IMR-90 (cell line): ENCODE measurements at regions not wholly inside any gene's neighbourhood (a gene's known extent, or its start where the extent isn't known, plus 50 kb on each side); places are given as distances from the start of the nearest gene placed in this dataset.

Experiments used
- ATAC-seq: fragments of 200-7000 bp; cut with Tn5 transposase; 2 replicates; pipeline ENCODE4 v1.9.1; 2020; ENCODE audit warnings: low read depth, mild to moderate bottlenecking, moderate library complexity
- BruUV-seq: library from RNA; stranded (reverse); fragments of 400-500 nt; replicated peaks from 2 replicates; lab custom pipeline; 2021; lab: Mats Ljungman, UMichigan
- CTCF ChIA-PET: fragments of 300-600 bp; formaldehyde crosslinking; extraction: SDS; loops from one replicate; lab custom pipeline; 2021; ENCODE audit warnings: antibody characterized with exemption; lab: Yijun Ruan, JAX
- POLR2A ChIA-PET: fragments of 300-600 bp; sonication (Branson Sonifier 250); formaldehyde crosslinking; loops from one replicate; lab custom pipeline; 2022; ENCODE audit warnings: antibody characterized with exemption; ENCODE audit not compliant: unreplicated experiment; lab: Charles Lee
- DNase-seq: peaks from one replicate; pipeline ENCODE4 v3.0.0; 2013
- H2AFZ ChIP-seq: replicated peaks from 2 replicates; pipeline ENCODE3; 2013; ENCODE audit warnings: low read length, mild to moderate bottlenecking; ENCODE audit not compliant: poor library complexity
- H2AK5ac ChIP-seq: 2 replicates; pipeline ENCODE4 v1.6.1; 2013; ENCODE audit warnings: low read depth, low read length, inconsistent platforms
- H2AK9ac ChIP-seq: replicated peaks from 2 replicates; pipeline ENCODE3; 2013; ENCODE audit warnings: mild to moderate bottlenecking, low read depth, low read length, moderate library complexity; ENCODE audit not compliant: poor library complexity
- H2BK120ac ChIP-seq: 2 replicates; pipeline ENCODE4 v1.6.1; 2013; ENCODE audit warnings: low read depth, low read length, inconsistent platforms
- H2BK15ac ChIP-seq: 3 replicates; pipeline ENCODE4 v1.6.1; 2013; ENCODE audit warnings: low read depth, low read length, inconsistent platforms
- H2BK20ac ChIP-seq: 2 replicates; pipeline ENCODE4 v1.6.1; 2013; ENCODE audit warnings: low read depth, mild to moderate bottlenecking, inconsistent platforms, low read length, moderate library complexity
- H2BK5ac ChIP-seq: 2 replicates; pipeline ENCODE4 v1.6.1; 2013; ENCODE audit warnings: mild to moderate bottlenecking, low read depth, low read length, inconsistent platforms; ENCODE audit not compliant: poor library complexity, severe bottlenecking
- H3K14ac ChIP-seq: replicated peaks from 2 replicates; pipeline ENCODE4 v1.6.1; 2013; ENCODE audit warnings: low read depth, low read length, inconsistent platforms
- H3K18ac ChIP-seq: 2 replicates; pipeline ENCODE4 v1.6.1; 2013; ENCODE audit warnings: low read depth, low read length, control low read depth
- H3K23ac ChIP-seq: 2 replicates; pipeline ENCODE4 v1.6.1; 2013; ENCODE audit warnings: low read depth, low read length, inconsistent platforms
- H3K27ac ChIP-seq: 2 replicates; pipeline ENCODE4 v1.5.1; 2013; ENCODE audit warnings: mild to moderate bottlenecking, control low read depth, low read length; ENCODE audit not compliant: insufficient read depth
- H3K27me3 ChIP-seq: 2 replicates; pipeline ENCODE4 v1.6.1; 2013; ENCODE audit warnings: low read length; ENCODE audit not compliant: control insufficient read depth, insufficient read depth
- H3K36me3 ChIP-seq: 2 replicates; pipeline ENCODE4 v1.6.1; 2013; ENCODE audit warnings: low read length, mixed read lengths; ENCODE audit not compliant: control insufficient read depth, insufficient read depth
- H3K4ac ChIP-seq: 2 replicates; pipeline ENCODE4 v1.6.1; 2013; ENCODE audit warnings: low read depth, low read length, inconsistent platforms
- H3K4me1 ChIP-seq: 2 replicates; pipeline ENCODE4 v1.6.1; 2013; ENCODE audit warnings: low read length, mixed read lengths; ENCODE audit not compliant: control insufficient read depth, insufficient read depth
- H3K4me2 ChIP-seq: 2 replicates; pipeline ENCODE4 v1.6.1; 2013; ENCODE audit warnings: low read depth, mild to moderate bottlenecking, control low read depth, low read length, moderate library complexity
- H3K4me3 ChIP-seq: 2 replicates; pipeline ENCODE4 v1.5.1; 2013; ENCODE audit warnings: low read depth, mild to moderate bottlenecking, control low read depth, low read length, moderate library complexity; ENCODE audit not compliant: insufficient read depth
- H3K56ac ChIP-seq: 2 replicates; pipeline ENCODE4 v1.6.1; 2013; ENCODE audit warnings: low read length, inconsistent platforms; ENCODE audit not compliant: insufficient read depth; ENCODE audit errors: extremely low read depth
- H3K79me1 ChIP-seq, 2 experiments: 2 replicates each; pipeline ENCODE4 v1.6.1; 2013; ENCODE audit warnings: low read length in 2 of 2, inconsistent platforms in 1 of 2, low read depth in 1 of 2
- H3K9ac ChIP-seq: 2 replicates; pipeline ENCODE4 v1.6.1; 2013; ENCODE audit warnings: low read depth, low read length, control low read depth
- H3K9me1 ChIP-seq: 2 replicates; pipeline ENCODE4 v1.6.1; 2013; ENCODE audit warnings: low read length, inconsistent platforms; ENCODE audit not compliant: insufficient read depth
- H3K9me3 ChIP-seq: 2 replicates; pipeline ENCODE4 v1.6.1; 2013; ENCODE audit warnings: low read length; ENCODE audit not compliant: control insufficient read depth, insufficient read depth
- H4K20me1 ChIP-seq: 2 replicates; pipeline ENCODE4 v1.6.1; 2013; ENCODE audit warnings: low read length, inconsistent platforms; ENCODE audit not compliant: insufficient read depth
- H4K5ac ChIP-seq: 2 replicates; pipeline ENCODE4 v1.6.1; 2013; ENCODE audit warnings: mild to moderate bottlenecking, low read depth, low read length, control low read depth
- H4K8ac ChIP-seq, 2 experiments: 2 replicates each; pipeline ENCODE4 v1.6.1; 2013; ENCODE audit warnings: low read depth in 2 of 2, low read length in 2 of 2, control low read depth in 1 of 2, inconsistent platforms in 1 of 2
- H4K91ac ChIP-seq: 2 replicates; pipeline ENCODE4 v1.6.1; 2013; ENCODE audit warnings: low read depth, low read length, inconsistent platforms; ENCODE audit not compliant: insufficient read depth
- MAFK ChIP-seq: IDR thresholded peaks from 2 replicates; pipeline ENCODE4 v1.6.1; 2012; ENCODE audit warnings: low read depth, low read length, improper control_type of control experiment
- RFX5 ChIP-seq: IDR thresholded peaks from 2 replicates; pipeline ENCODE4 v1.8.0; 2012; ENCODE audit warnings: low read depth, mild to moderate bottlenecking, low read length, moderate library complexity
- WGBS, 2 experiments: methylation state at CpG; one replicate each; pipeline versions ENCODE4 v1.1.5 to v1.1.7; 2013; ENCODE audit warnings: missing lambda C conversion rate in 2 of 2; ENCODE audit not compliant: insufficient read length in 1 of 2; ENCODE audit errors: extremely low coverage in 2 of 2; 5-methylcytosine and 5-hydroxymethylcytosine counted together
- dilution Hi-C: fragments of 300-500 bp; cut with HindIII; formaldehyde crosslinking; loops from one replicate; pipeline ENCODE4 v1.14.3; 2018; ENCODE audit warnings: low sequenced_read_pairs; ENCODE audit not compliant: unreplicated experiment
- in situ Hi-C: fragments of 300-500 bp; cut with MboI; formaldehyde crosslinking; loops from 3 replicates; pipeline ENCODE4 v1.14.3; 2019; ENCODE audit warnings: low sequenced_read_pairs, inconsistent platforms, mixed read lengths
- intact Hi-C: fragments of 100-400 bp; cut with micrococcal nuclease; formaldehyde crosslinking; loops from 2 replicates; pipeline ENCODE4 v1.10.0; 2022

- POLR2A ChIA-PET: no interaction called here
Measured at GRCh38 chr5:1643651-1644392, 120.1 kb upstream of the LPCAT1 start.

More at GRCh38 chr5:1643651-1644392, 120.1 kb upstream of the LPCAT1 start:
- no peak for TF ChIP-seq RFX5
- TF ChIP-seq MAFK: no peak
- no peaks in the 10 kb centered on the region for H3K9me3 ChIP-seq
- no peak overlapping the region for H4K5ac ChIP-seq
- no peak overlapping the region for H4K91ac ChIP-seq
- BruUV-seq: no TSS peak
- H3K4me1 ChIP-seq: no peaks in the 10 kb centered on the region
- H3K9ac ChIP-seq: no peak overlapping the region
- dilution Hi-C loops: no loop called here
- WGBS, 2 experiments: 7% methylated on average over 3 of the region's 14 CpGs; no CpG with 5 or more reads in 1 of the 2 experiments
- DNase-seq (no peak), ATAC-seq (no peak)
- CTCF ChIA-PET: interaction anchor here (0.7 to 1.4 kb wide), 5 partner anchors 9 to 724 kb away, joined by 3 to 7 read pairs (median 4); no protein-coding TSS in a partner anchor
- H2AK9ac ChIP-seq: no peak overlapping the region
- H3K18ac ChIP-seq: no peak overlapping the region
- H2BK5ac ChIP-seq: no peak overlapping the region
- H3K79me1 ChIP-seq: no peaks in the 10 kb centered on the region
- H2AFZ ChIP-seq: no peak overlapping the region
- H3K4me3 ChIP-seq: no peak overlapping the region
- no peak overlapping the region for H3K14ac ChIP-seq
- H3K56ac ChIP-seq: no peak overlapping the region
- no peaks in the 10 kb centered on the region for H4K20me1 ChIP-seq
- in situ Hi-C loops: loop anchor here (5.0 to 25.0 kb wide), 4 partner anchors 159 to 709 kb away; no protein-coding TSS in a partner anchor
- peaks cover 41% of the 10 kb centered on the region for H3K27me3 ChIP-seq
- no peak overlapping the region for H3K27ac ChIP-seq
- H2BK20ac ChIP-seq: no peak overlapping the region
- no peak overlapping the region for H2BK120ac ChIP-seq
- H2BK15ac ChIP-seq: no peak overlapping the region
- H3K36me3 ChIP-seq: no peaks in the 10 kb centered on the region
- no peak overlapping the region for H3K23ac ChIP-seq
- no peak overlapping the region for H2AK5ac ChIP-seq
- no peak overlapping the region for H4K8ac ChIP-seq
- H3K4me2 ChIP-seq: no peak overlapping the region
- no peak overlapping the region for H3K4ac ChIP-seq
- H3K9me1 ChIP-seq: no peaks in the 10 kb centered on the region
- intact Hi-C loops: loop anchor here (2.0 to 5.0 kb wide), 4 partner anchors 122 to 475 kb away; partner anchors contain the start of genes CLPTM1L and LPCAT1
